ENCODE measurements at regions not wholly inside any gene's neighbourhood (a gene's known extent, or its start where the extent isn't known, plus 50 kb on each side); places are given as distances from the start of the nearest gene placed in this dataset.
"Not testable (repeated sequence)": the region's sequence is repeated elsewhere in the genome, so short reads cannot be mapped to it uniquely, and the experiment has no call there.

DNA sequence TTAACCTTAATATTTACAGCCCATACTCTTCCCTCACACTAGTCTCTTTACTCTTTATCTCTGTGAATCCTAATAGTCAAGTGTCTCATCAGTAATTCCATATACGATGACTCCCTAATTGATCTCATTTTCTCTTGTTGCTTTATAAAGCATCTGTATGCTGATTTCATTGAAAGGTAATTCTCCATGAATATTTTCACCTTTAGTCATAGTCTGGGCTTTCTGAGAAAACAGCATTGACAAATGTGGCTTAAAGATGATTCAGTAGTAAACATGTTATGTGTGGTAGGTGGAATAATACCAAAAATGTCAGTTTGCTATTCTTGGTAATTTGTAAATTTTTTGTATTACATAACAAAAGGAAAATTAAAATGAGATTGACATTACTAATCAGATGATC, 1176.5 kb downstream of the NCAM2 start:
- H3K4me3 ChIP-seq (ENCODE audit: low read depth, low read length) = no peak overlapping the region
- no CpG with 5 or more reads among the region's 1 CpG for WGBS (ENCODE audit: insufficient coverage)
- H3K27ac ChIP-seq (ENCODE audit: low read depth, low read length) = no peak overlapping the region
- no peaks in the 10 kb centered on the region for H3K27me3 ChIP-seq (ENCODE audit: control insufficient read depth, insufficient read depth, low read length)
- no peaks in the 10 kb centered on the region for H3K36me3 ChIP-seq (ENCODE audit: control insufficient read depth, insufficient read depth, low read length)
- H3K9me3 ChIP-seq (ENCODE audit: control insufficient read depth, insufficient read depth, low read length) = no peaks in the 10 kb centered on the region
- H3K4me1 ChIP-seq (ENCODE audit: control insufficient read depth, insufficient read depth, low read length) = no peaks in the 10 kb centered on the region
- no peak for DNase-seq (ENCODE audit: low read depth in 4 of 6, low spot score in 6 of 6)

DNA sequence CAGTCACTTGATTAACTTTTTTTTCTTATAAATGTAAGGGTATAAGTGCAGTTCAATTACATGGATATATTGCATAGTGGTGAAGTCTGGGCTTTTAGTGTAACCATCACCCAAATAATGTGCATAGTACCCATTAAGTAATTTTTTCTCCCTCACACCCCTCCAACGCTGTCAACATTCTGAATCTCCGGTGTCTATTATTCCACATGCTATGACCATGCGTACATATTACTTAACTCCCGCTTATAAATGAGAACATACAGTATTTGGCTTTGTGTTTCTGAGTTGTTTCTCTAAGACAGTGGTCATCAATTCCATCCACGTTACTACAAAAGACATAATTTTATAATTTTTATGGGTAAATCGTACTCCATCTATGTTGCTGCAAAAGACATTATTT, 1191.1 kb downstream of the NCAM2 start:
- H3K36me3 ChIP-seq (ENCODE audit: control insufficient read depth, insufficient read depth, low read length) = no peaks in the 10 kb centered on the region
- DNase-seq (ENCODE audit: low read depth in 4 of 6, low spot score in 6 of 6) = no peak
- no peaks in the 10 kb centered on the region for H3K4me1 ChIP-seq (ENCODE audit: control insufficient read depth, insufficient read depth, low read length)
- no peak overlapping the region for H3K4me3 ChIP-seq (ENCODE audit: low read depth, low read length)
- no peaks in the 10 kb centered on the region for H3K27me3 ChIP-seq (ENCODE audit: control insufficient read depth, insufficient read depth, low read length)
- no peak overlapping the region for H3K27ac ChIP-seq (ENCODE audit: low read depth, low read length)
- no CpG with 5 or more reads among the region's 6 CpGs for WGBS (ENCODE audit: insufficient coverage)
- H3K9me3 ChIP-seq (ENCODE audit: control insufficient read depth, insufficient read depth, low read length) = no peaks in the 10 kb centered on the region

DNA sequence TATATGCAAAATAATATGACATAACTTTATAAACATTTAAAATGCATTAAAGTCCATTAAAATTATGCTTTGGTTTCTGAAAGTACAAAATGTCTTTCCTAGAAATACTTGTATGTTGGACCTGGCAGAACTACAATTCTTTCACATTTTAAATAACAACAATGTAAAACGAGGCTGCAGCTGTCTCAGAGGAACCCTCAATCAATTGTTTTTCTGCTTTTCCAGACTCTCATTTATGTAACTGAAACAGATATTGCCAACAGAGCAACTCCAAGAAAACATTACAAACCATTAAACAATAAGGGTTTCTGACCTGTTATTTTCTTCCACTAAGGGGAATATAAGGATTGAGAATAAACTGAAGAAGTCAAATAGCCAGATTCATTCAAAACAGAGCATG, 1193.4 kb downstream of the NCAM2 start:
- peak in 1 of 6 donors; percentile 29 for DNase-seq (ENCODE audit: low read depth in 4 of 6, low spot score in 6 of 6)
- Histone ChIP-seq H3K27ac (ENCODE audit: low read depth, low read length) (no peak overlapping the region), H3K9me3 (ENCODE audit: control insufficient read depth, insufficient read depth, low read length) (no peaks in the 10 kb centered on the region), H3K4me1 (ENCODE audit: control insufficient read depth, insufficient read depth, low read length) (no peaks in the 10 kb centered on the region), H3K4me3 (ENCODE audit: low read depth, low read length) (no peak overlapping the region), H3K27me3 (ENCODE audit: control insufficient read depth, insufficient read depth, low read length) (no peaks in the 10 kb centered on the region), H3K36me3 (ENCODE audit: control insufficient read depth, insufficient read depth, low read length) (no peaks in the 10 kb centered on the region)
- WGBS (ENCODE audit: insufficient coverage) = 60% methylated on average over 1 of the region's 1 CpG

DNA sequence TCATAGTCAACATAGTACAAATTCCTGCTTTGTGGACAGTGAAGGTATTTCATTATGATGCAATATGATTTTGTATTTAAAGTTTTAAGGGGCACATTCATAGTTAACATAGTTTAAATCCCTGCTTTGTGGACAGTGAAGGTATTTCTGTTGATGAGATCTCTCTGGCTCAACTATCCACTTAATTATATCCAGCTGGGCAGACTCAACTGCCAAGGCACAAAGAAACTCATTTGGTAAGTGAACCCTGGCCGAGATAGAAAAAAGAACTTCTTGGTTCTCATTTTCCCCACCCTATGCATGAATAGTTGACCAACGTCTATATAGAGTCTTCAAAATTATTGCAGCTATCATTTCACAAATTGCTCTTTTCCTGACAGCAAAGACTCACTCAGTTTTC, 1194.6 kb downstream of the NCAM2 start:
- H3K9me3 ChIP-seq (ENCODE audit: control insufficient read depth, insufficient read depth, low read length) = no peaks in the 10 kb centered on the region
- H3K4me1 ChIP-seq (ENCODE audit: control insufficient read depth, insufficient read depth, low read length) = no peaks in the 10 kb centered on the region
- no peak overlapping the region for H3K27ac ChIP-seq (ENCODE audit: low read depth, low read length)
- H3K27me3 ChIP-seq (ENCODE audit: control insufficient read depth, insufficient read depth, low read length) = no peaks in the 10 kb centered on the region
- H3K4me3 ChIP-seq (ENCODE audit: low read depth, low read length) = no peak overlapping the region
- no peaks in the 10 kb centered on the region for H3K36me3 ChIP-seq (ENCODE audit: control insufficient read depth, insufficient read depth, low read length)
- DNase-seq (ENCODE audit: low read depth in 4 of 6, low spot score in 6 of 6) = no peak
- WGBS (ENCODE audit: insufficient coverage) = no CpG with 5 or more reads among the region's 2 CpGs

DNA sequence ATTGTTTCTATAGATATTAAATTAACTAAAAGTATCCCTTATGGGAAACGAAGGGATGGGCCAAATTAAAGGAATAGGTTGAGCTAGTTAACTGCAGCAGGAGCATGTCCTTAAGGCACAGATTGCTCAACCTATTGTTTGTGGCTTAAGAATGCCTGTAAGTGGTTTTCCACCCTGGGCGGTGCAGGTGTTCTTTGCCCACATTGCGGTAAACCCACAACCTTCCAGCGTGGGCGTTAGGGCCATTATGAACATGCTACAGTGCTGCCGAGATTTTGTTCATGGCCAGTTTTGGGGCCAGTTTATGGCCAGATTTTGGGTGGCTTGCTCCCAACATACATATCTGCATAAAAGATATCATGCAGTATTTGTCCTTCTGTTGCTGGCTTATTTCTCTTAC, 1196.8 kb downstream of the NCAM2 start:
- DNase-seq (ENCODE audit: low read depth in 4 of 6, low spot score in 6 of 6); H3K4me3 ChIP-seq (ENCODE audit: low read depth, low read length); H3K4me1 ChIP-seq (ENCODE audit: control insufficient read depth, insufficient read depth, low read length); H3K27me3 ChIP-seq (ENCODE audit: control insufficient read depth, insufficient read depth, low read length); H3K9me3 ChIP-seq (ENCODE audit: control insufficient read depth, insufficient read depth, low read length); H3K36me3 ChIP-seq (ENCODE audit: control insufficient read depth, insufficient read depth, low read length); H3K27ac ChIP-seq (ENCODE audit: low read depth, low read length): not testable (repeated sequence)
- 100% methylated on average over 4 of the region's 6 CpGs for WGBS (ENCODE audit: insufficient coverage)

DNA sequence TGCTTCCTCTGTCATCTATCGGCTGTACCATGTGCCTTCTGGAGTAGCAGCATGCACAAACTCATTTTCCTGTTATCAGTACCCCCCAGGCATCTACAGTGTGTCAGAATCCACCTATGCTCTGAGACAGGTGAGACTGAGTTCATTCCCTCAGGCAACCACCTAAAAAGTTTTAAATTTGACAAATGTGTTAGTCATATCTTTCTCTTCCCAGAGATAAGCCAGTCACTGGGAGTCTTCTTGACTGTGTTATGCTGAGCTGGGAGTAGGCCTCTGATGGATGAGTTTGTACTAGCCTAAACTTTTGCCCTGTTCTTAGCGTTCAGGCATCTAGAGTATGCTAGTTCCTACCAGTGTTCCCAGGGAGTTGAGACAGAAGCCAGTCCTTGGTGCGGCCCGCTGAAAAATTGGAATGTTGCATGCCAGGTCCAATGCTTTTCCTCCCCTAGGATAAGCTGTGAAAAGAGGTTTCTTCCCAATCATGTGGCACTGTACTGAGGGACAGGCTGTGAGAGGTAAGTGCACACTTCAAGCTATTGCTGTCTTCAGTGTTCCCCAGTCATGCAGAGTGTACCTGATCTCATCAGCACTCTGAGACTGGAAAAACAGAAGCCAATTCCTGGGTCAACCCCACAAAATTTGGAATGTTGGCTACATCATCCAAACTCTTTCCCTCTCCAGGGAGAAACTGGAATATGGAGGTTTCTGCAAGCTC, 1202.3 kb downstream of the NCAM2 start:
- no peak overlapping the region for H3K27ac ChIP-seq (ENCODE audit: low read depth, low read length)
- 63% methylated on average over 2 of the region's 4 CpGs for WGBS (ENCODE audit: insufficient coverage)
- H3K27me3 ChIP-seq (ENCODE audit: control insufficient read depth, insufficient read depth, low read length) = no peaks in the 10 kb centered on the region
- no peak for DNase-seq (ENCODE audit: low read depth in 4 of 6, low spot score in 6 of 6)
- H3K4me1 ChIP-seq (ENCODE audit: control insufficient read depth, insufficient read depth, low read length) = no peaks in the 10 kb centered on the region
- H3K4me3 ChIP-seq (ENCODE audit: low read depth, low read length) = no peak overlapping the region
- H3K9me3 ChIP-seq (ENCODE audit: control insufficient read depth, insufficient read depth, low read length) = no peaks in the 10 kb centered on the region
- H3K36me3 ChIP-seq (ENCODE audit: control insufficient read depth, insufficient read depth, low read length) = no peaks in the 10 kb centered on the region

DNA sequence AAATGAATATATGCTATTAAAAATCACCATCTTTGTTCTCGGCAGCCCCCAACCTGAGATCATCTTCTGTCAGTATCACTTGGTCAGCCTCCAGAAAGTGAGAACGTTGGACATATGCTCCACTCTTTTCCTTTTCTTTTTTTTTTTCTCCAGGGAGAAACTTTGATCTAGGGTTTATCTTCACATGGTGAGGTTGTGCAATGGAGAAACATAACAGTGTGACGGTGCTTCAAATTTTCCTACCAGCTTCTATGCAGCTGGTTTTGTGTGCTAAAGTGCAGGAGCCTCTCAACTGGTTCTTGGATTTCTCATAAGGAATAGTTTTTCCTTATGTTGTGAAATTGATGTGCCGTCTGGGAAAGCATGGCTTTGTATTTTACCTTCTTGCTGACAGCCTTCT, 1202.9 kb downstream of the NCAM2 start:
- Histone ChIP-seq H3K9me3 (ENCODE audit: control insufficient read depth, insufficient read depth, low read length) (no peaks in the 10 kb centered on the region), H3K27ac (ENCODE audit: low read depth, low read length) (no peak overlapping the region), H3K4me3 (ENCODE audit: low read depth, low read length) (no peak overlapping the region), H3K36me3 (ENCODE audit: control insufficient read depth, insufficient read depth, low read length) (no peaks in the 10 kb centered on the region), H3K27me3 (ENCODE audit: control insufficient read depth, insufficient read depth, low read length) (no peaks in the 10 kb centered on the region), H3K4me1 (ENCODE audit: control insufficient read depth, insufficient read depth, low read length) (no peaks in the 10 kb centered on the region)
- DNase-seq (ENCODE audit: low read depth in 4 of 6, low spot score in 6 of 6) = no peak
- WGBS (ENCODE audit: insufficient coverage) = no CpG with 5 or more reads among the region's 4 CpGs

DNA sequence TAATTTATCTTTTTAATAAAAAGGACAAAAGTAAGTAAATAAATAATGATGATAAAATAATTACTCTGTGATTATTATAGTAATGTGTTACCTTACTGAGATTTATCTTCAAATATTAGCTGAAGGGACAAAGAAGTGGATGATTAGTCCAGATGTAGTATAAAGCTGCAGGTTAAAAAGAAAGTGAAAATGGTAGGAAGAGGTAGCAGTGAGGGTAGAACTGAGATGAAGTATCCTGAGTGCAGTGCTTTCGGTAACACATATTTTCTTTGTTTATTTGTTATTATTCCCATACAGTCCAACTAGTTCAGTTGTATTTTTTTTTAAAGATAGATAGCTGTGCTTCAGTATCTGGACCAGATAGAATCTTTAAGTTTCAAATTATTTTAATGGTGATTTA, 1203.5 kb downstream of the NCAM2 start:
- no peak overlapping the region for H3K4me3 ChIP-seq (ENCODE audit: low read depth, low read length)
- no CpG with 5 or more reads among the region's 1 CpG for WGBS (ENCODE audit: insufficient coverage)
- H3K4me1 ChIP-seq (ENCODE audit: control insufficient read depth, insufficient read depth, low read length) = no peaks in the 10 kb centered on the region
- DNase-seq (ENCODE audit: low read depth in 4 of 6, low spot score in 6 of 6) = no peak
- H3K9me3 ChIP-seq (ENCODE audit: control insufficient read depth, insufficient read depth, low read length) = no peaks in the 10 kb centered on the region
- H3K27ac ChIP-seq (ENCODE audit: low read depth, low read length) = no peak overlapping the region
- no peaks in the 10 kb centered on the region for H3K27me3 ChIP-seq (ENCODE audit: control insufficient read depth, insufficient read depth, low read length)
- H3K36me3 ChIP-seq (ENCODE audit: control insufficient read depth, insufficient read depth, low read length) = no peaks in the 10 kb centered on the region

DNA sequence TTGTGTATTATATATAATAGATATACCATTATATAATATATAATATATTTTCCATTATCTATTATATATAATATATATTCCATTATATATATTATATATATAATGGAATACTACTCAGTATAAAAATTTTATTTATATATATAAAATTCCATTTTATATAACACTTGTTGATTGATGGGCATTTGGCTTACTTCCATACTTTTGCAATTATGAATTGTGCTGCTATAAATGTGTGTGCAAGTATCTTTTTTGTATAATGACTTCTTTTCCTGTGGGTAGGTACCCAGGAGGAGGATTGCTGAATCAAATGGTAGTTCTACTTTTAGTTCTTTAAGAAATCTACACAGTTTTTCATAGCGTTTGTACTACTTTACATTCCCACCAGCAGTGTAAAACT, 1211.1 kb downstream of the NCAM2 start:
- Histone ChIP-seq H3K36me3 (ENCODE audit: control insufficient read depth, insufficient read depth, low read length) (no peaks in the 10 kb centered on the region), H3K9me3 (ENCODE audit: control insufficient read depth, insufficient read depth, low read length) (no peaks in the 10 kb centered on the region), H3K4me1 (ENCODE audit: control insufficient read depth, insufficient read depth, low read length) (no peaks in the 10 kb centered on the region), H3K4me3 (ENCODE audit: low read depth, low read length) (no peak overlapping the region), H3K27me3 (ENCODE audit: control insufficient read depth, insufficient read depth, low read length) (no peaks in the 10 kb centered on the region), H3K27ac (ENCODE audit: low read depth, low read length) (no peak overlapping the region)
- DNase-seq (ENCODE audit: low read depth in 4 of 6, low spot score in 6 of 6) = no peak
- WGBS (ENCODE audit: insufficient coverage) = no CpG with 5 or more reads among the region's 1 CpG

DNA sequence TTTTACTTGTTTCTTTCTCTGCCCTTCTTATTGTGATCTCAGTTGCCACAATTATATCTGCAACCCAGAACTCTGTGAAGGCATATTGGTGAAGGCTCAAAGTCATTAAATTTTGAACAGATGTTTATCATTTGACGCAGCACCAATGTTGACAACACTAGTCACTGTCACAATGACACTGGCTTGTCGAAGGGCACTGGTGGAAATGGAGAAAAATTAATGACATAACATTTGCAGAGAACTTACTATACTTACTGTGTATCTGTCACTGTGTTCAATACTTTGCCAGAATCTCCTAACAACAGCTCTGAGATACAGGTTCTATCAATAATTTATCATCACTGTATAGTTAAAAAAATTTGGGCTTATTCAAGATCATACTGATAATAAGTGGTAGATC, 1213.7 kb downstream of the NCAM2 start:
- Histone ChIP-seq H3K4me1 (ENCODE audit: control insufficient read depth, insufficient read depth, low read length) (no peaks in the 10 kb centered on the region), H3K9me3 (ENCODE audit: control insufficient read depth, insufficient read depth, low read length) (no peaks in the 10 kb centered on the region), H3K27me3 (ENCODE audit: control insufficient read depth, insufficient read depth, low read length) (no peaks in the 10 kb centered on the region), H3K36me3 (ENCODE audit: control insufficient read depth, insufficient read depth, low read length) (no peaks in the 10 kb centered on the region), H3K27ac (ENCODE audit: low read depth, low read length) (no peak overlapping the region), H3K4me3 (ENCODE audit: low read depth, low read length) (no peak overlapping the region)
- DNase-seq (ENCODE audit: low read depth in 4 of 6, low spot score in 6 of 6) = no peak
- no CpG with 5 or more reads among the region's 2 CpGs for WGBS (ENCODE audit: insufficient coverage)

Data from spinal cord (tissue), 9 donors.